ENCODE measurements at regions not wholly inside any gene's neighbourhood (a gene's known extent, or its start where the extent isn't known, plus 50 kb on each side); places are given as distances from the start of the nearest gene placed in this dataset.
"Not testable (repeated sequence)": the region's sequence is repeated elsewhere in the genome, so short reads cannot be mapped to it uniquely, and the experiment has no call there.

DNA sequence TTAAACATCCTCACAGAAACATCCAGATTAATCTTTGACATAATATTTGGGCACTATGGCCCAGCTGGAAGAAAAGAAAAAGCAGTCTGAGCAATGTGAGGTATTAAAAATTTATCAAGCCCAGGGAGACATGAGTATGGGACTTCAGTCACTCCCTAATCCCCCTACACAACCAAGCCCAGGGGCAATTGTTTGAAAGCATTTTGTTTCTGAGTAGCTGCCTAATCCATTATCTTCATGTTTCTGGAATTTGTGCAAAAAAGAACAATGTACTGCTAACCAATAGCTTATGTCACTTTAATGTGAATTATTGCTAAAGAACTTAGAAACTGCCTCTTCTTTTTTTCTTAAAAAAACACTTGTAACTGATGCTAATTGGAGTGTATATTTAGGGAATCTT lies 360.7 kb downstream of the TEX13C start:
- in situ Hi-C loops (cut with HindIII; ENCODE audit: low sequenced_read_pairs), result no loop called here
- no peak overlapping the region for H3K4me3 ChIP-seq (ENCODE audit: low read depth, low read length)
- TF ChIP-seq, protein P1, sequence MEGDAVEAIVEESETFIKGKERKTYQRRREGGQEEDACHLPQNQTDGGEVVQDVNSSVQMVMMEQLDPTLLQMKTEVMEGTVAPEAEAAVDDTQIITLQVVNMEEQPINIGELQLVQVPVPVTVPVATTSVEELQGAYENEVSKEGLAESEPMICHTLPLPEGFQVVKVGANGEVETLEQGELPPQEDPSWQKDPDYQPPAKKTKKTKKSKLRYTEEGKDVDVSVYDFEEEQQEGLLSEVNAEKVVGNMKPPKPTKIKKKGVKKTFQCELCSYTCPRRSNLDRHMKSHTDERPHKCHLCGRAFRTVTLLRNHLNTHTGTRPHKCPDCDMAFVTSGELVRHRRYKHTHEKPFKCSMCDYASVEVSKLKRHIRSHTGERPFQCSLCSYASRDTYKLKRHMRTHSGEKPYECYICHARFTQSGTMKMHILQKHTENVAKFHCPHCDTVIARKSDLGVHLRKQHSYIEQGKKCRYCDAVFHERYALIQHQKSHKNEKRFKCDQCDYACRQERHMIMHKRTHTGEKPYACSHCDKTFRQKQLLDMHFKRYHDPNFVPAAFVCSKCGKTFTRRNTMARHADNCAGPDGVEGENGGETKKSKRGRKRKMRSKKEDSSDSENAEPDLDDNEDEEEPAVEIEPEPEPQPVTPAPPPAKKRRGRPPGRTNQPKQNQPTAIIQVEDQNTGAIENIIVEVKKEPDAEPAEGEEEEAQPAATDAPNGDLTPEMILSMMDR (IDR thresholded peaks at IDR 0.05; ENCODE audit: low read depth, low read length), result no peak
- DNase-seq (ENCODE audit: low read depth, low spot score), result no peak

- in situ Hi-C loops (cut with HindIII; ENCODE audit: low sequenced_read_pairs), result no loop called here
- DNase-seq (ENCODE audit: low read depth, low spot score), result no peak
- TF ChIP-seq, protein P1 (IDR thresholded peaks at IDR 0.05; ENCODE audit: low read depth, low read length), result no peak
- H3K4me3 ChIP-seq (ENCODE audit: low read depth, low read length), result no peak overlapping the region
These were observed 361.4 kb downstream of the TEX13C start for GRCh38 chrX:125681058-125681457.

GRCh38 chrX:125681507-125681906 lies 361.8 kb downstream of the TEX13C start:
- no peak for DNase-seq (ENCODE audit: low read depth, low spot score)
- TF ChIP-seq, protein P1 (IDR thresholded peaks at IDR 0.05; ENCODE audit: low read depth, low read length), result no peak
- no peak overlapping the region for H3K4me3 ChIP-seq (ENCODE audit: low read depth, low read length)
- in situ Hi-C loops (cut with HindIII; ENCODE audit: low sequenced_read_pairs), result no loop called here

DNA sequence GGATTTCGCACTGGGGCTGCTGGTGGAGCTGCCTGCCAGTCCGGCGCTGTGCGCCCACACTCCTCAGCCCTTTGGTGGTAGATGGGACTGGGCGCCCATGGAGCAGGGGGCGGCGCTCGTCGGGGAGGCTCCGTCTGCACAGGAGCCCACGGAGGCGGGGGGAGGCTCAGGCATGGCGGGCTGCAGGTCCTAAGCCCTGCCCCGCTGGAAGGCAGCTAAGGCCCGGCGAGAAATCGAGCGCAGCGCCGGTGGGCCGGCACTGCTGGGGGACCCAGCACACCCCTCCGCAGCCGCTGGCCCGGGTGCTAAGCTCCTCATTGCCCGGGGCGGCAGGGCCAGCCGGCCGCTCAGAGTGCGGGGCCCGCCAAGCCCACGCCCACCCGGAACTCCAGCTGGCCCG lies 370.9 kb downstream of the TEX13C start:
- in situ Hi-C loops (cut with HindIII; ENCODE audit: low sequenced_read_pairs); H3K4me3 ChIP-seq (ENCODE audit: low read depth, low read length); DNase-seq (ENCODE audit: low read depth, low spot score): not testable (repeated sequence)

- in situ Hi-C loops (cut with HindIII; ENCODE audit: low sequenced_read_pairs), result no loop called here
- DNase-seq (ENCODE audit: low read depth, low spot score), result no peak
- no peak overlapping the region for H3K4me3 ChIP-seq (ENCODE audit: low read depth, low read length)
- TF ChIP-seq, protein P1 (IDR thresholded peaks at IDR 0.05; ENCODE audit: low read depth, low read length), result no peak
These were observed 374.5 kb downstream of the TEX13C start for GRCh38 chrX:125694171-125694570.

DNA sequence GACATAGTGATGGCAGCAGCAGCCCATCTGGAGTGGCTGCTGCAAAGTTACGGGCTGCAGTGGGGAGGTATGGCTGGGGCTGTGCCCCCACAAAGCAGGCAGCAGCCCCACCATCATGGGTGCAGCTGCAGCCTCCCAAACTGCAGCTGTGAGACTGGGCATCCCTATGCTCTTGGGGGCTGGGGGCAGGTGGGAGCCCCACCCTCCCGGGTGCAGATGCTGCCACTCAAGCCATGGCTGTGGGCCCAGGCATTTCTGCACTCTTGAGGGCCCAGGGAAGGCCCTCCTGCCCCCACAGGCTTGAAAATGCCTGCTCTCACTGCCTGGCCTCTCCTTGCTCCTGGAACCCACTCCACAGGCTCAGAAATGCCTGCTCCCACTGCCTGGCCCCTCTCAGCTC lies 389.4 kb downstream of the TEX13C start:
- in situ Hi-C loops (cut with HindIII; ENCODE audit: low sequenced_read_pairs), result no loop called here
- no peak for DNase-seq (ENCODE audit: low read depth, low spot score)
- no peak overlapping the region for H3K4me3 ChIP-seq (ENCODE audit: low read depth, low read length)
- TF ChIP-seq, protein P1 (IDR thresholded peaks at IDR 0.05; ENCODE audit: low read depth, low read length), result no peak

DNA sequence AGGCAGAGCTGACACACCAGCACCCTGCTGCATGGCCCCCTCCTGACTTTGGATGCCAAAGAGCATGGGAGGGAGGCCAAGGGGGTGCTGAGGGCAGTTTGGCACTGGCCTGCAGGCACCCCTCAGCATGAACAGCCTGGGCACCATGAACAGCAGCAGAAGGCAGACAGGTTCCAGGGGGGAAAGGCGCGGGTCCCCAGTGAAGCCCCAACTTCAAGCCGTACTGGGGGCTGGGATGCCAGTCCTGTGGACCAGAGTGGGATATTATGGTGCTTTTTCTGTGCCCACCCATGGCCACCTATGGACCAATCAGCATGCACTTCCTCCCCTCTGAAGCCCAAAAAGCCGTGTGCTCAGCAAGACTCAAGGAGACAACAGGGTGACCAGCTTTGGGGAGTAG lies 389.9 kb downstream of the TEX13C start:
- in situ Hi-C loops (cut with HindIII; ENCODE audit: low sequenced_read_pairs), result no loop called here
- no peak for DNase-seq (ENCODE audit: low read depth, low spot score)
- H3K4me3 ChIP-seq (ENCODE audit: low read depth, low read length), result no peak overlapping the region
- TF ChIP-seq, protein P1 (IDR thresholded peaks at IDR 0.05; ENCODE audit: low read depth, low read length), result no peak
